ENCODE measurements at regions not wholly inside any gene's neighbourhood (a gene's known extent, or its start where the extent isn't known, plus 50 kb on each side); places are given as distances from the start of the nearest gene placed in this dataset.
"Not testable (repeated sequence)": the region's sequence is repeated elsewhere in the genome, so short reads cannot be mapped to it uniquely, and the experiment has no call there.

DNA sequence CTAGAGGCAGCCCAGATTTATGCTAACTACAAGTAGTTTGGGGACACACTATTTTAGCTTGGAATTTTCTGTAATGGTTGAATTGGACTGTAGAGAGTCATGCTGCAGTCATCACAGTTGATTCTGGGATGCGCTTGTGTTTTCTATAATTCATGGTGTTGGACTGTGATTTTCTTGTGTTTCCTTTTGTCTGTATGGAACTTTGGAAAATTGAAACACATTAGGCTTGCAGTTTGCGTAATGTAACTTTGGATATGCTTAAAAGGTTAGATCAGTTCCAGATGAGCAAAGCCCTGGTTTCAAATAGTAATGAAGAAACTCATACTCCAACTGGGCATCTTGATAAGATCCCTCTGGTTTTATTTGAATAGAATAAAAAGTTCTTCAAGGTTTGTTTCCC lies 502.2 kb downstream of the ARL4A start:
- DNase-seq (ENCODE audit: low read depth, low spot score): no peak

DNA sequence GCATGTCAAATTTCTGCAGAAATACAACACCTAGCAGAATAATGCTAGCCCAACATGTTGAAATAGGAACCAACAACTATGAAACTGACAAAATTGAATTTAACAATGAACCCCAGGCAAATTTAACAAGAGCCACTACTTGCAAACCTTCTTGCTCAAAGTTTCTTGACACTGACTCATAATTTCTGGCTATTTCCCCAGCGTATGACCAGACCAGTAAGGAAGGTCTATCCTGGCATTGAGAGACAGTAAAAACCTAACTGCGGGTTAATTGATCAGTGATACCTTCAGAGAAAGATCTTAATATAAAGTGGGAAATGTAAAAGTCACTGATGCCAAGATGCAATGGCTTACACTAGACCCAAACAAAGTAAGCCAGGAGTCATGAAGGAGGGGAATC lies 510.1 kb downstream of the ARL4A start:
- DNase-seq (ENCODE audit: low read depth, low spot score): no peak

DNA sequence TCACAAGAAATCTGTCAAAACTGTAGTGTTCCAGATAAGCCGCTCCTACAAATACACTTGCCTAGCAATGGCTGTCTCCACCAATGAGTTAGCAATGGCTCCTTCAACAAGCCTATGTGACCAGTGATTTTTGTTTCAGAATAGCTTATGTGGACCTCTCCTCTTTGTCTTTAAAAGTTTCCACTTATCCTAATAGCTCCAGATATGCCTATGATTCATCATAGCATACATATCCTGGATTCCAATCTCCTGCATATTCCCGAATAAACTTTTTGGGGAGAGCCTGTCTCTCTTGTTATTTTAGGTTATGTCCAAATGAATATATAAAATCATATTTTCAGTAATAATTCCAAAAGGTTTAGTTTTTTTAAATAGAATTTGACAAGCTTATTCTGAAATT lies 510.6 kb downstream of the ARL4A start:
- no peak for DNase-seq (ENCODE audit: low read depth, low spot score)

DNA sequence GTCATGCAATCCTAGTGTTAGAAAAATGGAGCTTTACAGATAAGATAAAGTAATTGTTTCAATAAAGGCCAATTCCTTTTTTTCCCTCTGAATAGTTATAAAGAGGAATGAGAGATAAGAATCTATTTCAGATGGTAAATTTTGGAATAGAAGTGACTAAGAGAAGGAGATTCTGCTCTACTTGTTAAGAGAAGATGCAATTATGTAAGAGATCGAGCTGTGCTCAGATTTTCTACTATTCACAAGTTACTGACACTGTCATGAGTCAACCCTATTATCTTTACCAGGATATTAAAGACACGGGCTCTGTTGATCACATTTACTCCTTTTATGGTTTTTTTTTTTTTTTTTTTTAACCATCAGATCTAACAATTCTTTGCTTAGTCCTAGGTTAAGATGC lies 511.3 kb downstream of the ARL4A start:
- DNase-seq (ENCODE audit: low read depth, low spot score): no peak

DNA sequence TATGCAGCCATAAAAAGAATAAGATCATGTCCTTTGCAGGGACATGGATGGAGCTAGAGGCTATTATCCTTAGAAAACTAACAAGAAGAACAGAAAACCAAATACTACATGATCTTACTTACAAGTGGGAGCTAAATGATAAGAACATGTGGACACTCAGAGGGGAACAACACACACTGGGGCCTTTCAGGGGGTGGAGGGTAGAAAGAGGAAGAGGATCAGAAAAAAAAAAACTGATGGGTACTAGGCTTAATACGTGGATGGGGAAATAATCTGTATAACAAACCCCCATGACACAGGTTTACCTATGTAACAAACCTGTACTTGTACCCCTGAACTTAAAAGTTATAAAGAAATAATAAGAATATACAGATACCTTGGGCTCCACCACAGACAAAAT lies 514.2 kb downstream of the ARL4A start:
- no peak for DNase-seq (ENCODE audit: low read depth, low spot score)

DNA sequence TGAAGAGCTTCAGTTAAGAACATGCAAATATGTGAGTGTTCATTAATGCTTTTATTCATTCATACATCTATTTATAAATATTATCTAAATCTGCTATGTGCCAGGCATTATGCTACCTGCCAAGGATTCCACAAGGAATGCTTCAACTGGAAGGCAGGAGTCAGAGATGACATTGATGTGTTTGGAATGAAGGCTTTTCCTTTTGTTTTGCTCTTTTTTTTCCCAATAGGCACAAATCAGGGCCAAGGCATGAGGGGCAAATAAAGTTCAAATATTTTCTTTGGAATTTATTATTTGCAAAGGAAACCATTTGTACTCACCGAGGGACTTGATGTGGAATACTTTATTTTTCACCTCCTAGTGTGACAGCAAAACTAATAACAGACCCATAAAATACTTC lies 530.3 kb downstream of the ARL4A start:
- DNase-seq (ENCODE audit: low read depth, low spot score): no peak

DNA sequence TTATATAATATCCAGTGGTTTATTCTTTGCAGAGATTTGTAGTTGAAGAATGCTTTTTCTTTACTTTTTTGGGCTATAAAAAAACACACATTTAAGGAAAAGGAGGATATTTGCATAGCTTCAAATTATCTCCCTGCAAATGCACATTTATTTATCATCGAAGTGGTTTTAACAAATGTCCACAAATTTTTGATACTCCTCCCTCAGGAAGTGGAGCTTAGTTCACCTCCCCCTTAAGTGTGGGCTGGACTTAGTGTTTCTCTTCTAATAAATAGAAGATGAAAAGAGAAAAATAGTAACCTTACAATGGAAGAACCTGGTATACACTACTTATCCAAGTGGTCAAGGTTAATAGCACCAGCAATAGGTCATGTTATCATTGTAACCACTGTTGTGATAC lies 537.6 kb downstream of the ARL4A start:
- no peak for DNase-seq (ENCODE audit: low read depth, low spot score)

DNA sequence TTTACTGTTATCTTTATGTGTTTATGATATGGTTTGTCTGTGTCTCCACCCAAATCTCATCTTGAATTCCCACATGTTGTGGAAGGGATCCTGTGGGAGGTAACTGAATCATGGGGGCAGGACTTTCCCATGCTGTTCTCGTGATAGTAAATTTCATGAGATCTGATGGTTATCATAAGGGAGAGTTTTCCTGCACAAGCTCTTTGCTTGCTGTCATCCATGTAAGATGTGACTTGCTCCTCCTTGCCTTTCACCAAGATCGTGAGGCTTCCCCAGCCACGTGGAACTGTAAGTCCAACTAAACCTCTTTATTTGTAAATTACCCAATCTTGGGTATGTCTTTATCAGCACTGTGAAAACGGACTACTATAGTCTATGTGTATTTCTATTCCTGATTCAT lies 539.0 kb downstream of the ARL4A start:
- DNase-seq (ENCODE audit: low read depth, low spot score): no peak

DNA sequence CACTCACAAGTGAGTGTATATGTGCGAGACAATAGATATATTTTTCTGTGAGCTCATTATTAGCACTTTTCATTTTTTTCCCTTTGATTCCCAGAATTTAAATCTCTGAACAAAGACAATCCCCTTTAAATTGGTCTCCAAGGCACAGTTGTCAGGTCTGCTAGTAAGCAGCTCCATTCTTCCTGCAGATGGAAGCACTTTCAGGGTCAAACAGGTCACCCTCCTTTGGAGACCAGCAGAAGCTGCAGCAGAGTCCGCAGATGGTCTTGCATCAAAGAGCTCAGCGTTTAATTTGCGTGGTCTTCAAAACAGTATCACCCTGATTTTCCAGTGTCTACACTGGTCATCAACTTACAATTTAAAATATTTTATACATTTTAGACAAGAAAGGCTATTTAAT lies 543.8 kb downstream of the ARL4A start:
- no peak for DNase-seq (ENCODE audit: low read depth, low spot score)

DNA sequence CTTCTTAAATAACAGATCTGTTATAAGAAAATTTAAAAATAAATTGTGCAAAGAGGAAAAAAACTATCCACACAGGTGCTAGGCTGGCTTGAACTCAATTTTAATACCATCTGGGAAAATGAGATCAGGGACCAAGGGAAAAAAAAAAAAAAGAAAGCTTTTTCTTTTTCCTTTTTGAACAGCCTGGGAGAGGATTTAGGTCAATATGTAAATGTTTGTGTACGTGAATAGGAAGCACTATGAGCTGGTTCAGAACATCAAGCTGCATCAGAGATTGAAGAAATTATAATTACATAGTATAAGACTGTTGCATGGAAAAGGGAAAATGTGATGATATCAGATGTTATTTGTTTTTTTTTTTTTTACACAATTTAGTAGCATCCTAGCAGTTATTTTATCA lies 548.0 kb downstream of the ARL4A start:
- DNase-seq (ENCODE audit: low read depth, low spot score): no peak

DNA sequence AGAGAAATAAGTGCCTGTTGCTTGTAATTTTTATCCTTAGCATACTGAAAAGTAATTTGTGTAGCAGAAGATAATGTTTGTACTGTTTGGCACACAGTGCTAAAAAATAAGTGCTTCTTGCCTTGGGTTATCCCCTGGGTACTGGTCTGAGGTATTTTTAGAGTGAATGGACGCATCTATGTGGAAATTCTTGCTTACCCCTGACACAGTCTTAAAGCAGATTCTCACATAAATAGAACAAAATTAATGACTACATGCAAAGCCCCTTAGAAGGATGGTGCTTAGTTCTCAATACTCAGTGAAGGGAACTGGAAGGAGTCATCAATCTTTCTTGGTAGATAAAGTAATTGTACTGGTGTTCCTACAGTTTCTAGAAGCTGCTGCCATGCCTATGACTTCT lies 548.6 kb downstream of the ARL4A start:
- no peak for DNase-seq (ENCODE audit: low read depth, low spot score)

DNA sequence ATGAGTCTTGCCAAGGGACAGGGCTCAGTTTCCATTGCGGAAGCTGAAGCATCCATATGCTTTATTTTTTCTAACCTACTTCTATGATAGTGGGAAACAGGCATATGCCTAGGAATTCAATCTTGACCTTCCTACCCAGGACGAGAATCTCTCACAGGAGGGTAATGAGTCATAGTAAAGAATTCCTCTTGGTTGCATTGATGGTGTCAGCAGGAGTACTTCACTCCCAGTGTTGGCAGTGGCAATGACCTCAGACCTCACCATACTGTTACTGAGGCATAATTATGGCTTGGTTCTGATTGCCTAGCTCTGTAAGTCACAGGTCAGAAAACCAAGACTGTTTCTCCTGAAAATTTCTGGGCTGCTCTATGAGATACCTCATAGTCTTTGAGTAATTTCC lies 552.9 kb downstream of the ARL4A start:
- DNase-seq (ENCODE audit: low read depth, low spot score): peak; percentile 23

DNA sequence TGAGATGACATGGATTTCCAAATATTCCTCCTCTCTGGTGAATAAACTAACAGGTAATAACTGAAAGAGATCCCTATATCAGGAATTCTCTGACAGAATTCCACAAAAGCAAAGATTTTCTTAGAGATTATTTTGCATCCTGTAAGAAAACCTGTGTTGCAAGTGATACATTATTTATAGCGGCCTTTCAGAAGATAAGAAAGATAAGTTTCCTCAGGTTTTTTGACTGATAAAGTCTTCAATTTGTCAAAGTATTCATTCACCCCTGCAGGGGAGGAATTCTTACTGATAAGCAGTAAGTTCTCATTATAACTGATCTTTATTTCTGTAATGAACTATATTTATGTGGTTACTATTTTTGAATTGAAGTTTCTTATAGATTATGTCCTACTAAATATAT lies 554.0 kb downstream of the ARL4A start:
- DNase-seq (ENCODE audit: low read depth, low spot score): no peak

DNA sequence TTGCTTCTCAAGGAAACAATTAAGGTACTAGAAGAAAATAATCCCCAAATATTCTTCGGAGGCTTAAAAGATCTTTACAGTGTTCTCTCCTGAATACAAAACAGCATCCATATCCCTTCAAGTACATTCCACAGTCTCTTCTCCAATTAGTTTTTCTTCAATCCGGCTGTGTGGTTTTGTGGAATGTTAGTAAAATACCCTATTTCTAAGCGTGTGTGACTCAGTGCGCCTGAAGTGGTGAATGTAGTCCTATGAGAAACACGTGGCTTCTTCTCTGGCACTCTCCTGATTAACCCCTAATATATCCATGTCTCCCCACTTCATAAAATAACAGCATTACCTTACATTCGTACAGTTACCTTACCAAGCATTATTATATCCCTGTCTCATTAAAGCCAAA lies 570.2 kb downstream of the ARL4A start:
- no peak for DNase-seq (ENCODE audit: low read depth, low spot score)

DNA sequence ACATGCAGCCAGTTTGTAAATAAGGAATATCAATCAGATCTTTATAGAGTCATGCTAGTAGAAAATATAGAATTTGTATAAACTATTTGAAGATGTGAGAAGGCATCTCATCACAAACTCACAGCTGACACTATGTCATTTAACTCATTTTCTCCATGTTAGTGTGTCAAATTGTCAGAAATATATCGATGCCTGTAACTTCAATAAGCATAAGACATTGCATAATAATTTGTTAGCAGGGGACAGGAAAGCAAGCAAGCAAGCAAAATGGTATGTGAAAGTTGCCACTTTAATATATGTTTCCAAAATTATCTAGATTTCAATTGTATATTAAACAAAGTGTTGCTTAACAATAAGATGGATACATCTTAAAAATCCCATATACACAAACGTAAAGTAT lies 571.0 kb downstream of the ARL4A start:
- no peak for DNase-seq (ENCODE audit: low read depth, low spot score)

DNA sequence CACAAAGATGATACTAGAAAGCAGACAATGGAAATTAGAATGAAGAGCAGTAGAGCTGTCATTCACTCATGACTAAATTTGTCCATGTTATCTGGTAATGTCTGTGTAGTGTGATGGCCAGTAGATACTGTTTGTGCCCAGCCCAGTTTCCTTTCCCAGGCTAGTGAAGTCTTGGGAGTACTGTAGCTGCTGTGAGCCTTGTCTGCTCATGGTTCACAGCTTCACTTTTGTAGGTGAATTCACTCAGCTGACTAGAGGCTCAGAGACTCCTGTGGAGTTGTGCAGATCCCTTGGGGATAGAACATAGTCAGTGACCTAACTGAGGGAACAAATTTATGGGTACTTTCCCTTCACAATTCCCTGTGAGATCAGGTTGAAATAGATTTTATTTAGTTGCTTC lies 572.5 kb downstream of the ARL4A start:
- no peak for DNase-seq (ENCODE audit: low read depth, low spot score)

DNA sequence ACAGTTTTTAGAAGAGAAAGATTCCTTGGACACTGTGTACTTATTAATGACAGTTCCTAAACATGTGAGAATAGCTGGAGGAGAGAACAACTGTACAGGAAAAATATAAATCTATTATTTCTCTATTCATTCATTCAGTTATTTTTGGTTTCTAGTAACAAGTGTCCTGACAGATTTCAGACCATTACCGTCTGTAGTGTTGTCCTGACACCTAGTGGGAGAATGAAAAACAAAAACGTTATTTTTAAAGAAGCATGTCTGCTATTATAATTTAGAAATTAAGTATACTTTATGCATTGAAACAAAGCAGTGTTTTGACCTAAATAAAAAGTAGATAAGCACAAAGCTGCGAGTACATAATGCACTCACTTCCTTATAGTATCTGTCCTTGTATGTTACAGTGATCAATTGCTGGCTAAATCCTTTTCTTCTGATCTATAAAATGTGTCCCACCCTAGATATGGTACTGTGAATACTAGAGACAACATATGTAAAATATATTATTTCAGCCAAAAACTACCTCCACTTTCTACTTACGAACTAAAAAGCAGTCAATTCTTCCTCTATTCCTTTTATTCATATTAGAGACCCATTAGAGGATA lies 575.6 kb downstream of the ARL4A start:
- DNase-seq (ENCODE audit: low read depth, low spot score): no peak

DNA sequence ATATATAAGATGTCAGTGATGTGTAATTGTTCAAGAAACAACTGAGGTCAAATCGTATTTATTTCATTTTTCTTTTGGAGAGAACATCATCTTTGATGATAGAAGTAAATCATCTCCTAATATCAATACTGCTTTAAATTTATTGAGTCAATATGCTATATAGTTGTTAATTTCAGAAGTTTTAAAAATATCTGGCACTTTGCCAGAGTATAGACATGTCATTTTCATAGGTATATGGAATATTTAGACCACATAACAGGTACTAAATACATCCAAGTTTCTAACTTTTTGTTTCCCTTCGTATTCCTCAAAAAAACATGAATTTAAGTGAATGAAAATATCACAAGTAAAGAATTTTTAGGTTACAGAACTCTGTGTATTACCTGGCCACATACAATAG lies 577.8 kb downstream of the ARL4A start:
- no peak for DNase-seq (ENCODE audit: low read depth, low spot score)

DNA sequence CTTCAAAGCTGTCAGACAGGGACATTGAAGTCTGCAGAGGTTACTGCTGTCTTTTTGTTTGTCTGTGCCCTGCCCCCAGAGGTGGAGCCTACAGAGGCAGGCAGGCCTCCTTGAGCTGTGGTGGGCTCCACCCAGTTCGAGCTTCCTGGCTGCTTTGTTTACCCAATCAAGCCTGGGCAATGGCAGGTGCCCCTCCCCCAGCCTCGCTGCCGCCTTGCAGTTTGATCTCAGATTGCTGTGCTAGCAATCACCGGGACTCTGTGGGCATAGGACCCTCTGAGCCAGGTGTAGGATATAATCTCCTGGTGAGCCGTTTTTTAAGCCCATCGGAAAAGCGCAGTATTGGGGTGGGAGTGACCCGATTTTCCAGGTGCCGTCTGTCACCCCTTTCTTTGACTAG lies 586.8 kb downstream of the ARL4A start:
- DNase-seq (ENCODE audit: low read depth, low spot score): not testable (repeated sequence)

DNA sequence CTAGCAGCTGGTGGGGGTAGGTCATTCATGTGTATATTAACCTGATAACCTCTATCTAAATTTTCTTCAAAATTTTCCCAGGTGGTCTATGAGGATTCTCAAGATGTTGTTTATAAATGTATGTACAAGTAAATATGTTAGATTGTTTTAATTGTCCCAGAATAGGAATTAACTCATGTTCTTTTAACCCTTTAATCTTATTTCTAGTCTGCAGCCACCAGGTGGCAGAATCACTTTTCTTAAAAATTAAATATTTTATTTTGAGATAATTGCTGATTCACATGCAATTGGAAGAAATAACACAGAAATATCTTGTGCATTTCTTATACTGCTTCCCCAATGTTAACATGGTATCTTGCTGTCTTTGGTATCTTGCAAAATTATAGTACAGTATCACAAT lies 589.5 kb downstream of the ARL4A start:
- no peak for DNase-seq (ENCODE audit: low read depth, low spot score)

DNA sequence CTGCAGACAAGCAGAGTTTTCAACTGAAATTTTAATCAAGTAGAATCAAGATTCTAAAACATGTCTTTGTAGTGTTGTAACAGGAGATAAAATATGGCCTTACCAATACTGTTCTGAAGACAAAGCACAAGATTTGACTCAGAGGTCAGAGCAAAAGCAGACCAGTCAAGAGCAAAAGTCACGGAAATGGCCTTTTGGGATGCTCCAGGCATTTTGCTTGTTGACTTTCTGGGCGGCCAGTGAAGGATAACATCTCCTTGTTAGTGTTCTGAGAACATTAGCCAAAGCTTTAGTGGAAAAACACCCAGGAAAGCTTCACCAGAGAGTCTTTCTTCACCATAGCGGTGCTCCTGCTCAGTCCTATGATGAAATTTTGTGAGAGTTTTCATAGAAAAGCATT lies 590.6 kb downstream of the ARL4A start:
- no peak for DNase-seq (ENCODE audit: low read depth, low spot score)

DNA sequence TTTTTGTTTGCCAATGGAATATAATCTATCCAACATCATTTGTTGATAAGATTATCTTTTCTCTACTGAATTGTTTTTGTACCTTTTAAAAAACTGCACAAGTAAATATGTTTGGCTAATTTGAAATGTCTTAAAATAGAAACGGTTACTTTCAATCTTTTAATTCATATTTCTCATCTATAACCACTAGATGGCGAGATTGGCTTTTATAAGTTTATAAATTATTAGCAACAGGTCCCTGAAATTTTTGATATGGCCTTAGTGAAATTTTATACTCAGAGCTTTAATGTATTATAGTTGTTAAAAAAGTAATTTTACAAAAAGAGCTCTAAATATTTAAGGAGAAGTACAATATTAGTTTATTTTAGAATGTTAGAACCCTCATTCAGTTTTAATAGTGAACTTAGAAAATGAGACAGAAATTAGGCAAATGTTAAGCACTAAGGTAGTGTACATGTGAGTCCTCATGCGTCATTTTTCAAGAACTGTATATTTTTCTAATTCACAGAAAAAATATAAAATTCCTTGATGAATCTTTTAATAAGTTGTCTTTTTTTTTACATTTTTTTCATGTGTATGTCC lies 592.5 kb downstream of the ARL4A start:
- no peak for DNase-seq (ENCODE audit: low read depth, low spot score)

DNA sequence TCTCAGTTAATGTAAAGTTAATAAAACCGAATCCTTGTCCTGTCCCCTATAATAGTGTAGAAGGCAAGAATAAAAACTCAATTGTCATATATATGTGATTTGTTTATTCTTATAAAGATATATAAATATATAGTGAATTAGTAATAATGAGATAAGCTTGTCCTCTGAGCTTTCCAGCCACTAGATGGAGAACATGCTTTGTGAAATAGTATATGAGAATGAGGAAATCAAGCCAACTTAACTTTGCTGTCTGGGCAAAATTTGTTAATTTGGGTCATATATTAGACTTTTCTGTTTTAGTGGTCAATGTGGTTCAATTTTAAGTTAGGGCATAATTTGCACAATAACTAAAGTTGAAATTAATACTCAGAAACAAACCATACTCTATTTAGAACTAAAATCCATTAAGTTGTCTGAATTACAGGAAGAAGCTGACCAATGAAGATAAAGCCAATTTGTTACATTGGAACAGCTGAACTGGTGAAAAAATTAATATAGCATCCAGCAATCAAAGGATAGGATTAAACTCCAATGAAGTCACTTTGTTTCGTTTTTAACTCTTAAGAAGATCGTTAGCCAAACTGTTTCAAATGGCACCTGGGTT lies 595.0 kb downstream of the ARL4A start:
- no peak for DNase-seq (ENCODE audit: low read depth, low spot score)

DNA sequence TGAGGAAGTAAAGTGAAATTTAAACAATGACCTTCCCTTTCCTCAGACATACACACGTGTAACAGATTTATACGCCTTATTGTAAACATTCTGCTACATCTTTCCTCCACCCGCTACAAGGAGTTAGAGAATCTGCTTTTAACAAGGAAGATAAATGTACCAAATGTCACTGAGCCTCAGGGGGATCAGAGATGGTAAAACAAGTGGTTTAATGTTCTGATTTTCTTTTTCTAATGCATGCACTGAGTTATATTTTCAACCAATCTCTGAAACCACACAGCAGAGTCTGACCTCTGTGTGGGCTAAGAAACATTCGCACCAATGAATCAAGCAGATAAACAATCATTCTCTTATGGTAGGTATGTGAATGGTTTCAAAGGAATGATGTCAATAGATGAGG lies 599.5 kb downstream of the ARL4A start:
- DNase-seq (ENCODE audit: low read depth, low spot score): no peak
